D721Med (cell line): ENCODE measurements at regions not wholly inside any gene's neighbourhood (a gene's known extent, or its start where the extent isn't known, plus 50 kb on each side); places are given as distances from the start of the nearest gene placed in this dataset.
"Not testable (repeated sequence)": the region's sequence is repeated elsewhere in the genome, so short reads cannot be mapped to it uniquely, and the experiment has no call there.

Experiments
- DNase-seq: peaks from one replicate; pipeline ENCODE4 v3.0.0; 2011; ENCODE audit warnings: low spot score; ENCODE audit not compliant: insufficient read length
- FAIRE-seq: peaks from 2 replicates; lab custom pipeline; 2011; peaks lifted over from hg19 to GRCh38; lab: Jason Lieb, UNC
- CTCF ChIP-seq: IDR thresholded peaks from 2 replicates; pipeline ENCODE4 v1.5.1; 2012; ENCODE audit warnings: mild to moderate bottlenecking, control low read depth; ENCODE audit not compliant: insufficient read depth; ENCODE audit errors: missing control alignments

GRCh38 chr13:38430796-38431195 lies 81.1 kb downstream of the UFM1 start:
- FAIRE-seq (no peak), DNase-seq (no peak)
- TF ChIP-seq CTCF, result no peak

GRCh38 chr13:38440666-38441065 lies 91.0 kb downstream of the UFM1 start:
- DNase-seq, result no peak
- FAIRE-seq, result no peak
- no peak for TF ChIP-seq CTCF

GRCh38 chr13:38444904-38445303 lies 95.3 kb downstream of the UFM1 start:
- no peak for TF ChIP-seq CTCF
- DNase-seq, result no peak
- FAIRE-seq, result no peak

- no peak for FAIRE-seq
- TF ChIP-seq CTCF, result no peak
- no peak for DNase-seq
Observed at GRCh38 chr13:38452656-38453055, 103.0 kb downstream of the UFM1 start.

- no peak for TF ChIP-seq CTCF
- DNase-seq, result no peak
- FAIRE-seq, result no peak
Observed at GRCh38 chr13:38462605-38463004, 113.0 kb downstream of the UFM1 start.

GRCh38 chr13:38463048-38463447 lies 113.4 kb downstream of the UFM1 start:
- FAIRE-seq (no peak), DNase-seq (no peak)
- TF ChIP-seq CTCF, result no peak

- FAIRE-seq, DNase-seq: not testable (repeated sequence)
Observed at GRCh38 chr13:38472411-38472810, 122.8 kb downstream of the UFM1 start.

GRCh38 chr13:38473305-38473704 lies 123.7 kb downstream of the UFM1 start:
- DNase-seq (no peak), FAIRE-seq (no peak)

More at GRCh38 chr13:38473305-38473704, 123.7 kb downstream of the UFM1 start:
- TF ChIP-seq CTCF, result no peak
